ENCODE measurements at regions not wholly inside any gene's neighbourhood (a gene's known extent, or its start where the extent isn't known, plus 50 kb on each side); places are given as distances from the start of the nearest gene placed in this dataset.

DNA sequence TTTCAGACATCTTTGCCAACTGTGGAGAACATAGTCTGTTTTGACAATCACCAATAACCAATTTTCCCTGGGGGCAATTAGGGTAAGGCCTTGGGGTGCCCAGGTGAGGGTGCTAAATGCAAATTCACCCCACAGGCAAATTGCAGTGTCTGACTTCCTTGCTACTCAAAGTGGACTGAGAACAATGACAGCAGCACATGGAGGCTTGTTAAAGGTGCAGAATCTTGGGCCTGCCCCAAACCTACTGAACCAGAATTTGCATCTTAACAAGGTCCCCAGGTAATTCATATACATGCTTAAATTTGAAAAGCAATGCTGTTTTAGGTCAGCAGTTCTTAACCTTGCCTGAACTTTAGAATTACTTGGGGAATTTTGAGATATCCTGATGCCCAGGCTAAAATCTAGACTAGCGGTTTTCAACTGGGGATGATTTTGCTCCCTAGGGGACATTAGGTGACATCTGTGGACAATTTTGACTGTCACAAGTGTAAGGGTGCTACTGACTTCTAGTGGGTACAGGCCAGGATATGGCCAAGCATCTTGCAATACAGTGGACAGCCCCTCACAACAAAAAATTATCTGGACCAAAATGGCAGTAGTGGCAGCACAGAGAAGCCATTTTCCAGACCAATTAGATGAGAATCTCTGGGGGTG lies 80.2 kb upstream of the GCFC2 start:
- TF ChIP-seq CTCF (IDR thresholded peaks at IDR 0.05; ENCODE audit: low read depth, low read length), result no peak
- DNase-seq (ENCODE audit: extremely low read depth, low read depth), result no peak

DNA sequence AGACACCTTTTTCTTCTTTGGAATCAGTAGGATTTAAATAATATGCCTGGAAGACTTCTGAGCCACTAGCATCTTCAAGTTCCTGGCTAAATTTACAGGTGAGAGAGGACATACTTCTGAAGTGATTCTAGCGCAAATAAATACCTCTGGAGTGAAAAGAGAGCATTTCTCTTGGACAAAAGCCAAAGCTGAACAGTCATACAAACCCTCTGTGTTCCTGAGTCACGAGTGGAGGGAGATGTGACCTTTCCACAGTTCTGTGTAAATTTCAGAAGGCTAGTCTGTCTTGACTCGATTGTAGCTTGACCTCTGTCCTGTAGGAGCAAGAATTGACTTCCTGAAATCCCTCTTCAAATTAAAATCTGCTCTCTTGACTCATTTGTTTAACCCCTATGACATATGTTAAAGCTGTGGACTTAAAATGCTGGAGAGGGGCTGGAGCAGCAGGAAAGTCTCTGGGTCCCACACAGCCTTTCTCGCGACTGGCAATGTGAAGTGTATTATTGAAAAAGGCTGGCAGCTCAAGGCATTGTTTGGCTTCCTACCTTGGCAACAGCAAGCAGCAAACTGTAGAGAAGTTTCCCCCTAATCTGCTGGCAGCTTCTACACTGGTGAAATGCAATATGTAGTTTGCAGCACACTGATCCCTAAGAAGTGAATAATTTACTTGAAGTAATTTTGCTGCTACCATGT lies 79.6 kb upstream of the GCFC2 start:
- DNase-seq (ENCODE audit: extremely low read depth, low read depth), result no peak
- no peak for TF ChIP-seq CTCF (IDR thresholded peaks at IDR 0.05; ENCODE audit: low read depth, low read length)

- no peak for DNase-seq (ENCODE audit: extremely low read depth, low read depth)
- no peak for TF ChIP-seq CTCF (IDR thresholded peaks at IDR 0.05; ENCODE audit: low read depth, low read length)
Measured at GRCh38 chr2:75788902-75789301, 78.2 kb upstream of the GCFC2 start.

- TF ChIP-seq CTCF (IDR thresholded peaks at IDR 0.05; ENCODE audit: low read depth, low read length), result no peak
Measured at GRCh38 chr2:75788154-75788553, 77.4 kb upstream of the GCFC2 start.

GRCh38 chr2:75787532-75788132 lies 76.9 kb upstream of the GCFC2 start:
- peak; percentile 37 for TF ChIP-seq CTCF (IDR thresholded peaks at IDR 0.05; ENCODE audit: low read depth, low read length)
- DNase-seq (ENCODE audit: extremely low read depth, low read depth), result no peak

More at GRCh38 chr2:75788154-75788553, 77.4 kb upstream of the GCFC2 start:
- DNase-seq (ENCODE audit: extremely low read depth, low read depth), result no peak

GRCh38 chr2:75775311-75775823 lies 64.7 kb upstream of the GCFC2 start:
- no peak for TF ChIP-seq CTCF (IDR thresholded peaks at IDR 0.05; ENCODE audit: low read depth, low read length)
- no peak for DNase-seq (ENCODE audit: extremely low read depth, low read depth)
